H1 (cell line): ENCODE measurements at regions not wholly inside any gene's neighbourhood (a gene's known extent, or its start where the extent isn't known, plus 50 kb on each side); places are given as distances from the start of the nearest gene placed in this dataset.

Experiments
- CTCF ChIA-PET: fragments of 300-600 bp; sonication (Branson Sonifier 250); formaldehyde crosslinking; loops from one replicate; lab custom pipeline; 2021; ENCODE audit not compliant: partially characterized antibody; lab: Charles Lee
- POLR2A ChIA-PET: fragments of 300-600 bp; sonication (Branson Sonifier 250); formaldehyde crosslinking; loops from one replicate; lab custom pipeline; 2021; ENCODE audit warnings: inconsistent platforms; ENCODE audit not compliant: partially characterized antibody; lab: Charles Lee
- DNase-seq, 2 experiments: peaks; one replicate each; pipeline versions ENCODE4 v3.0.0 to v3.0.0-alpha.2; 2010 to 2022; ENCODE audit warnings: low spot score in 2 of 2, low read depth in 1 of 2, mixed read lengths in 1 of 2
- FAIRE-seq: peaks from 2 replicates; lab custom pipeline; 2011; peaks lifted over from hg19 to GRCh38; lab: Jason Lieb, UNC
- H2AFZ ChIP-seq: 2 replicates; pipeline ENCODE4 v1.8.1; 2012; ENCODE audit warnings: low read length, inconsistent platforms
- H2AK5ac ChIP-seq: 2 replicates; pipeline ENCODE4 v1.6.1; 2013; ENCODE audit warnings: low read depth, low read length
- H2BK120ac ChIP-seq: replicated peaks from 2 replicates; pipeline ENCODE3; 2013; ENCODE audit warnings: low read depth, low read length, inconsistent platforms
- H2BK12ac ChIP-seq: 2 replicates; pipeline ENCODE4 v1.6.1; 2013; ENCODE audit warnings: low read depth, low read length
- H2BK15ac ChIP-seq: 2 replicates; pipeline ENCODE4 v1.6.1; 2013; ENCODE audit warnings: low read length
- H2BK20ac ChIP-seq: 2 replicates; pipeline ENCODE4 v1.6.1; 2013; ENCODE audit warnings: low read length
- H2BK5ac ChIP-seq: 2 replicates; pipeline ENCODE4 v1.6.1; 2013; ENCODE audit warnings: low read depth, low read length
- H3K14ac ChIP-seq: 2 replicates; pipeline ENCODE4 v1.6.1; 2013; ENCODE audit warnings: inconsistent platforms; ENCODE audit not compliant: insufficient read length
- H3K18ac ChIP-seq: 2 replicates; pipeline ENCODE4 v1.6.1; 2013; ENCODE audit warnings: low read length; ENCODE audit errors: extremely low read depth
- H3K23ac ChIP-seq: 2 replicates; pipeline ENCODE4 v1.6.1; 2013; ENCODE audit warnings: inconsistent platforms; ENCODE audit not compliant: insufficient read length
- H3K23me2 ChIP-seq: 2 replicates; pipeline ENCODE4 v1.6.1; 2013; ENCODE audit warnings: low read depth, low read length
- H3K27ac ChIP-seq: 2 replicates; pipeline ENCODE4 v1.6.1; 2011; ENCODE audit warnings: low read depth, low read length, inconsistent platforms
- H3K27me3 ChIP-seq, 4 experiments: replicated peaks in 1 of 4; 1 replicate in 1 of 4; 2 replicates in 3 of 4; pipeline versions ENCODE4 v1.6.1 to v1.8.1; 2011 to 2013; ENCODE audit warnings: low read length in 3 of 4, mild to moderate bottlenecking in 3 of 4, inconsistent platforms in 2 of 4, mixed read lengths in 2 of 4, moderate library complexity in 1 of 4; ENCODE audit not compliant: control insufficient read depth in 3 of 4, insufficient read depth in 3 of 4; ENCODE audit errors: extremely low read depth in 1 of 4
- H3K36me3 ChIP-seq, 4 experiments: 2 replicates each; pipeline versions ENCODE4 v1.6.1 to v1.8.1; 2011 to 2013; ENCODE audit warnings: mild to moderate bottlenecking in 4 of 4, low read length in 3 of 4, moderate library complexity in 2 of 4, control low read depth in 1 of 4, inconsistent platforms in 1 of 4; ENCODE audit not compliant: insufficient read depth in 4 of 4, control insufficient read depth in 2 of 4
- H3K4ac ChIP-seq: replicated peaks from 2 replicates; pipeline ENCODE3; 2013; ENCODE audit warnings: low read length, low read depth, mixed read lengths, inconsistent platforms; ENCODE audit not compliant: insufficient read length
- H3K4me1 ChIP-seq, 4 experiments: replicated peaks in 1 of 4; 1 replicate in 1 of 4; 2 replicates in 3 of 4; pipeline versions ENCODE4 v1.6.1 to v1.8.1; 2011 to 2013; ENCODE audit warnings: low read length in 3 of 4, inconsistent platforms in 2 of 4, mixed read lengths in 1 of 4; ENCODE audit not compliant: insufficient read depth in 4 of 4, control insufficient read depth in 3 of 4
- H3K4me2 ChIP-seq, 2 experiments: 2 replicates each; pipeline versions ENCODE4 v1.6.1 to v1.8.1; 2011 to 2013; ENCODE audit warnings: low read depth in 2 of 2, low read length in 2 of 2, control low read depth in 1 of 2, inconsistent platforms in 1 of 2, mild to moderate bottlenecking in 1 of 2; ENCODE audit not compliant: insufficient read depth in 1 of 2
- H3K4me3 ChIP-seq, 4 experiments: fragments of 200-600, 300-600 bp in 1 of 4; sonication (generic), shearing (Covaris generic), sonication (Bioruptor Twin) in 1 of 4; 2 replicates each; pipeline versions ENCODE4 v1.5.1 to v1.8.1; 2011 to 2016; ENCODE audit warnings: low read length in 4 of 4, low read depth in 3 of 4, control low read depth in 2 of 4, inconsistent platforms in 2 of 4, mild to moderate bottlenecking in 2 of 4, mixed read lengths in 1 of 4, moderate library complexity in 1 of 4; ENCODE audit not compliant: insufficient read depth in 2 of 4; ENCODE audit errors: extremely low read depth in 1 of 4
- H3K56ac ChIP-seq: replicated peaks from 2 replicates; pipeline ENCODE3; 2013; ENCODE audit warnings: low read depth, mild to moderate bottlenecking, mixed read lengths, low read length, inconsistent platforms; ENCODE audit not compliant: insufficient read length
- H3K79me1 ChIP-seq: 2 replicates; pipeline ENCODE4 v1.6.1; 2013; ENCODE audit warnings: low read depth, low read length, control low read depth
- H3K79me2 ChIP-seq, 2 experiments: 2 replicates each; pipeline versions ENCODE4 v1.6.1 to v1.8.1; 2012 to 2013; ENCODE audit warnings: low read length in 2 of 2, mild to moderate bottlenecking in 2 of 2, inconsistent platforms in 1 of 2; ENCODE audit not compliant: insufficient read depth in 2 of 2, control insufficient read depth in 1 of 2
- H3K9ac ChIP-seq, 4 experiments: replicated peaks in 1 of 4; 1 replicate in 1 of 4; 2 replicates in 3 of 4; pipeline versions ENCODE4 v1.6.1 to v1.8.1; 2011 to 2013; ENCODE audit warnings: low read depth in 3 of 4, low read length in 3 of 4, control low read depth in 2 of 4, mild to moderate bottlenecking in 2 of 4, moderate library complexity in 2 of 4, inconsistent platforms in 1 of 4; ENCODE audit errors: extremely low read depth in 1 of 4
- H3K9me3 ChIP-seq, 2 experiments: 2 replicates each; pipeline versions ENCODE4 v1.6.1 to v1.8.1; 2012 to 2013; ENCODE audit warnings: mild to moderate bottlenecking in 2 of 2, moderate library complexity in 2 of 2, control low read depth in 1 of 2, inconsistent platforms in 1 of 2, low read depth in 1 of 2, low read length in 1 of 2, mixed read lengths in 1 of 2; ENCODE audit not compliant: insufficient read depth in 2 of 2
- H4K20me1 ChIP-seq, 2 experiments: replicated peaks in 1 of 2; 2 replicates each; pipeline versions ENCODE3 to v1.8.1; 2011 to 2013; ENCODE audit warnings: inconsistent platforms in 2 of 2, low read length in 2 of 2, mild to moderate bottlenecking in 1 of 2; ENCODE audit not compliant: insufficient read depth in 2 of 2, control insufficient read depth in 1 of 2
- H4K5ac ChIP-seq: 2 replicates; pipeline ENCODE4 v1.6.1; 2013; ENCODE audit warnings: low read length, low read depth, mixed read lengths, inconsistent platforms; ENCODE audit not compliant: insufficient read length
- H4K8ac ChIP-seq: 2 replicates; pipeline ENCODE4 v1.8.0; 2013; ENCODE audit warnings: mild to moderate bottlenecking, moderate library complexity, low read length, inconsistent platforms; ENCODE audit not compliant: insufficient read depth; ENCODE audit errors: extremely low read depth
- H4K91ac ChIP-seq: replicated peaks from 2 replicates; pipeline ENCODE3; 2013; ENCODE audit warnings: low read length, mixed read lengths, inconsistent platforms; ENCODE audit not compliant: insufficient read length
- ATF3 ChIP-seq: IDR thresholded peaks from 2 replicates; pipeline ENCODE4 v1.6.1; 2011; ENCODE audit warnings: low read depth, mild to moderate bottlenecking, low read length; ENCODE audit not compliant: insufficient read depth
- BACH1 ChIP-seq: IDR thresholded peaks from 2 replicates; pipeline ENCODE4 v1.6.1; 2012; ENCODE audit warnings: low read length, improper control_type of control experiment
- BRCA1 ChIP-seq: IDR thresholded peaks from 2 replicates; pipeline ENCODE4 v1.6.1; 2012; ENCODE audit warnings: low read depth, low read length, improper control_type of control experiment
- CTBP2 ChIP-seq: IDR thresholded peaks from 2 replicates; pipeline ENCODE4 v1.7.0; 2011; ENCODE audit warnings: borderline replicate concordance, mild to moderate bottlenecking, moderate library complexity, mixed read lengths, low read length; ENCODE audit not compliant: insufficient read depth, insufficient read length
- EZH2 ChIP-seq: fragments of 200-600 bp; sonication (generic); IDR thresholded peaks from 2 replicates; pipeline ENCODE4 v1.7.1; 2012; ENCODE audit warnings: low read depth, mild to moderate bottlenecking, moderate library complexity, low read length, inconsistent platforms; ENCODE audit not compliant: severe bottlenecking
- KDM5A ChIP-seq: fragments of 200-600 bp; IDR thresholded peaks from 2 replicates; pipeline ENCODE4 v1.7.1; 2012; ENCODE audit warnings: mild to moderate bottlenecking, low read length, inconsistent platforms, mixed read lengths
- SIN3A ChIP-seq, 2 experiments: IDR thresholded peaks in 1 of 2; conservative IDR thresholded peaks in 1 of 2; 2 replicates each; pipeline ENCODE4 v1.6.1; 2011 to 2012; ENCODE audit warnings: low read length in 2 of 2, improper control_type of control experiment in 1 of 2, low read depth in 1 of 2, mild to moderate bottlenecking in 1 of 2
- SIRT6 ChIP-seq: IDR thresholded peaks from one replicate; pipeline ENCODE4 v1.7.1; 2012; ENCODE audit warnings: low read length, inconsistent platforms
- SRF ChIP-seq: IDR thresholded peaks from 2 replicates; pipeline ENCODE4 v1.6.1; 2011; ENCODE audit warnings: mild to moderate bottlenecking, low read depth, low read length, moderate library complexity
- TEAD4 ChIP-seq: IDR thresholded peaks from 2 replicates; pipeline ENCODE4 v1.6.1; 2012; ENCODE audit warnings: low read depth, low read length, inconsistent platforms, mixed read lengths
- WGBS, 2 experiments: shearing (Covaris generic) in 1 of 2; methylation state at CpG; one replicate each; pipeline versions ENCODE4 v1.1.6 to v1.1.7; 2013 to 2015; ENCODE audit warnings: low lambda C conversion rate in 2 of 2, mixed read lengths in 2 of 2, inconsistent platforms in 1 of 2, low coverage in 1 of 2, missing lambda C conversion rate in 1 of 2; ENCODE audit not compliant: insufficient replicate concordance in 2 of 2, insufficient coverage in 1 of 2, insufficient read length in 1 of 2; ENCODE audit errors: extremely low coverage in 1 of 2, missing lambda C conversion rate in 1 of 2; 5-methylcytosine and 5-hydroxymethylcytosine counted together
- TF ChIP-seq, protein P1 (sequence below): IDR thresholded peaks from 2 replicates; pipeline ENCODE4 v1.6.1; 2011; ENCODE audit warnings: low read length, improper control_type of control experiment

DNA sequence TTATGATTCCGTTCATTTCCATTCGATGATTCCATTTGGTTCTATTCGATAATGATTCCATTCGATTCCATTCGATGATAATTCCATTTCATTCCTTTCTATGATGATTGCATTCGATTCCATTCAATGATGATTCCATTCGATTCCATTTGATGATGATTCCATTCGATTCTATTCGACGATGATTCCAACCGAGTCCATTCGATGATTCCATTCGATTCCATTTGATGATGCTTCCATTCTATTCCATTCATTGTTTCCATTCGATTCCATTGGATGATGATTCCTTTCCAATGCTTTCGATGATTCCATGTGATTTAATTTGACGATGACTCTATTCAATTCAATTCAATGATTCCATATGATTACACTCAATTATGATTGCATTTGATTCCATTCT lies 1093.5 kb downstream of the RPIA start:
- H3K79me2 ChIP-seq: no peaks in the 10 kb centered on the region
- 0 out of 8 replicates have a peak overlapping the region, but pooled peaks of 1 of the 4 experiments have one; percentile 1 for H3K4me3 ChIP-seq
- H2BK120ac ChIP-seq: no peak overlapping the region
- H3K56ac ChIP-seq: peak overlapping the region; percentile 82
- ChIA-PET POLR2A (no interaction called here), CTCF (no interaction called here)
- H2AFZ ChIP-seq: no peak overlapping the region
- H3K27me3 ChIP-seq: no peaks in the 10 kb centered on the region
- H3K9ac ChIP-seq: no peak overlapping the region
- H3K14ac ChIP-seq: no peak overlapping the region
- no peak overlapping the region for H3K4me2 ChIP-seq
- FAIRE-seq (no peak), DNase-seq (no peak)
- H3K4me1 ChIP-seq: no peaks in the 10 kb centered on the region
- H3K18ac ChIP-seq: no peak overlapping the region
- no peak overlapping the region for H2BK5ac ChIP-seq
- no peak overlapping the region for H3K27ac ChIP-seq
- H3K9me3 ChIP-seq: peaks cover 8 to 92% of the 10 kb centered on the region in 2 experiments; a peak in 3 of 4 replicates
- WGBS, 2 experiments: 91% methylated on average over 16 of the region's 16 CpGs; no CpG with 5 or more reads in 1 of the 2 experiments
- no peak overlapping the region for H4K8ac ChIP-seq
- H3K36me3 ChIP-seq: no peaks in the 10 kb centered on the region
- no peaks in the 10 kb centered on the region for H3K79me1 ChIP-seq
- no peak overlapping the region for H3K23ac ChIP-seq
- H2BK20ac ChIP-seq: no peak overlapping the region
- H2AK5ac ChIP-seq: no peak overlapping the region
- no peak overlapping the region for H3K4ac ChIP-seq
- H4K20me1 ChIP-seq: no peaks in the 10 kb centered on the region
- H2BK12ac ChIP-seq: no peak overlapping the region
- no peaks in the 10 kb centered on the region; the same call in 1 of the 2 replicates for H3K23me2 ChIP-seq
- no peak overlapping the region for H2BK15ac ChIP-seq
- no peak overlapping the region for H4K5ac ChIP-seq
- H4K91ac ChIP-seq: no peak overlapping the region
- TF ChIP-seq CTBP2 (no peak), BACH1 (no peak), BRCA1 (no peak), TEAD4 (no peak), KDM5A (no peak), SRF (no peak), SIRT6 (no peak), SIN3A (conservative IDR thresholded peaks at IDR 0.05 in 1 of 2, IDR thresholded peaks at IDR 0.05 in 1 of 2; ENCODE audit: low read depth in 1 of 2, low read length in 2 of 2) (no peak), EZH2 (no peak), ATF3 (no peak)
- TF ChIP-seq, protein P1, sequence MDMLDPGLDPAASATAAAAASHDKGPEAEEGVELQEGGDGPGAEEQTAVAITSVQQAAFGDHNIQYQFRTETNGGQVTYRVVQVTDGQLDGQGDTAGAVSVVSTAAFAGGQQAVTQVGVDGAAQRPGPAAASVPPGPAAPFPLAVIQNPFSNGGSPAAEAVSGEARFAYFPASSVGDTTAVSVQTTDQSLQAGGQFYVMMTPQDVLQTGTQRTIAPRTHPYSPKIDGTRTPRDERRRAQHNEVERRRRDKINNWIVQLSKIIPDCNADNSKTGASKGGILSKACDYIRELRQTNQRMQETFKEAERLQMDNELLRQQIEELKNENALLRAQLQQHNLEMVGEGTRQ: no peak
